NK-92 (cell line): ENCODE measurements at regions not wholly inside any gene's neighbourhood (a gene's known extent, or its start where the extent isn't known, plus 50 kb on each side); places are given as distances from the start of the nearest gene placed in this dataset.

Source experiments
- DNase-seq: peaks from one replicate; lab custom pipeline; 2025; ENCODE audit not compliant: unreplicated experiment; lab: John Stamatoyannopoulos, UW

GRCh38 chr1:228823200-228823599 is 87.9 kb downstream of the RHOU start:
- DNase-seq: no peak

GRCh38 chr1:228824366-228824765 is 89.1 kb downstream of the RHOU start:
- DNase-seq: no peak

- no peak for DNase-seq
These were observed 89.8 kb downstream of the RHOU start for GRCh38 chr1:228825041-228825440.

GRCh38 chr1:228825840-228826484 is 90.7 kb downstream of the RHOU start:
- no peak for DNase-seq

- DNase-seq: no peak
These were observed 91.7 kb downstream of the RHOU start for GRCh38 chr1:228827019-228827418.

GRCh38 chr1:228828151-228828550 is 92.9 kb downstream of the RHOU start:
- DNase-seq: no peak

GRCh38 chr1:228830185-228830953 is 95.1 kb downstream of the RHOU start:
- no peak for DNase-seq

- no peak for DNase-seq
These were observed 95.7 kb downstream of the RHOU start for GRCh38 chr1:228830954-228831481.

- no peak for DNase-seq
These were observed 98.8 kb downstream of the RHOU start for GRCh38 chr1:228833911-228834688.

GRCh38 chr1:228835456-228835855 is 100.2 kb downstream of the RHOU start:
- DNase-seq: no peak

- no peak for DNase-seq
These were observed 100.6 kb downstream of the RHOU start for GRCh38 chr1:228835911-228836310.

- no peak for DNase-seq
These were observed 101.1 kb downstream of the RHOU start for GRCh38 chr1:228836427-228836826.

- no peak for DNase-seq
These were observed 101.8 kb downstream of the RHOU start for GRCh38 chr1:228837032-228837431.

- no peak for DNase-seq
These were observed 102.8 kb downstream of the RHOU start for GRCh38 chr1:228837817-228838716.

GRCh38 chr1:228838717-228839500 is 103.6 kb downstream of the RHOU start:
- no peak for DNase-seq

GRCh38 chr1:228839656-228840055 is 104.4 kb downstream of the RHOU start:
- DNase-seq: no peak

- DNase-seq: no peak
These were observed 106.4 kb downstream of the RHOU start for GRCh38 chr1:228841632-228842031.

- DNase-seq: no peak
These were observed 107.0 kb downstream of the RHOU start for GRCh38 chr1:228842094-228842775.

GRCh38 chr1:228845101-228845500 is 109.8 kb downstream of the RHOU start:
- no peak for DNase-seq
